ENCODE measurements at regions not wholly inside any gene's neighbourhood (a gene's known extent, or its start where the extent isn't known, plus 50 kb on each side); places are given as distances from the start of the nearest gene placed in this dataset.
"Not testable (repeated sequence)": the region's sequence is repeated elsewhere in the genome, so short reads cannot be mapped to it uniquely, and the experiment has no call there.

- DNase-seq, result no peak
Observed at GRCh38 chr3:144770281-144770680, 798.7 kb downstream of the DIPK2A start.

GRCh38 chr3:144770915-144771351, 799.3 kb downstream of the DIPK2A start:
- DNase-seq, result no peak

GRCh38 chr3:144771381-144771870, 799.8 kb downstream of the DIPK2A start:
- no peak for DNase-seq

GRCh38 chr3:144772372-144772771, 800.7 kb downstream of the DIPK2A start:
- DNase-seq, result no peak

GRCh38 chr3:144773350-144773749, 801.7 kb downstream of the DIPK2A start:
- no peak for DNase-seq

- DNase-seq, result no peak
Observed at GRCh38 chr3:144774897-144775296, 803.3 kb downstream of the DIPK2A start.

- DNase-seq, result no peak
Observed at GRCh38 chr3:144775551-144775950, 803.9 kb downstream of the DIPK2A start.

- DNase-seq, result no peak
Observed at GRCh38 chr3:144777906-144778305, 806.3 kb downstream of the DIPK2A start.

- no peak for DNase-seq
Observed at GRCh38 chr3:144791034-144791433, 819.4 kb downstream of the DIPK2A start.

- no peak for DNase-seq
Observed at GRCh38 chr3:144801890-144802289, 830.3 kb downstream of the DIPK2A start.

GRCh38 chr3:144809380-144809779, 837.8 kb downstream of the DIPK2A start:
- DNase-seq, result no peak

GRCh38 chr3:144810160-144810559, 838.5 kb downstream of the DIPK2A start:
- DNase-seq, result no peak

GRCh38 chr3:144815655-144816054, 844.0 kb downstream of the DIPK2A start:
- DNase-seq, result no peak

GRCh38 chr3:144816323-144816722, 844.7 kb downstream of the DIPK2A start:
- DNase-seq, result no peak

GRCh38 chr3:144818973-144819372, 847.4 kb downstream of the DIPK2A start:
- no peak for DNase-seq

- DNase-seq, result not testable (repeated sequence)
Observed at GRCh38 chr3:144820232-144820631, 848.6 kb downstream of the DIPK2A start.

- DNase-seq, result no peak
Observed at GRCh38 chr3:144820726-144821125, 849.1 kb downstream of the DIPK2A start.

- DNase-seq, result no peak
Observed at GRCh38 chr3:144821583-144821982, 850.0 kb downstream of the DIPK2A start.

- DNase-seq, result no peak
Observed at GRCh38 chr3:144822671-144823070, 851.0 kb downstream of the DIPK2A start.

- DNase-seq, result no peak
Observed at GRCh38 chr3:144831955-144832716, 860.5 kb downstream of the DIPK2A start.

- no peak for DNase-seq
Observed at GRCh38 chr3:144839991-144840390, 868.4 kb downstream of the DIPK2A start.

- no peak for DNase-seq
Observed at GRCh38 chr3:144840866-144841265, 869.2 kb downstream of the DIPK2A start.

GRCh38 chr3:144843099-144843498, 871.5 kb downstream of the DIPK2A start:
- no peak for DNase-seq

- DNase-seq, result no peak
Observed at GRCh38 chr3:144852999-144853398, 881.4 kb downstream of the DIPK2A start.

GRCh38 chr3:144854020-144854419, 882.4 kb downstream of the DIPK2A start:
- DNase-seq, result not testable (repeated sequence)

All from activated CD4-positive, alpha-beta T cell treated with anti-CD3 and anti-CD28 coated beads, Interleukin-2, Interleukin-6, amounts not matched to agents 100 ng/mL and 50 ng/mL, durations not matched to agents 16 hours and 8 hours (primary cell).